ENCODE measurements at regions not wholly inside any gene's neighbourhood (a gene's known extent, or its start where the extent isn't known, plus 50 kb on each side); places are given as distances from the start of the nearest gene placed in this dataset.

GRCh38 chr22:47245786-47246185 lies 483.3 kb downstream of the TBC1D22A start (continued):
- TF ChIP-seq INSM2 (tag by site-specific recombination; IDR thresholded peaks at IDR 0.05): no peak
- no peak for TF ChIP-seq ZFP41 (tag by site-specific recombination; IDR thresholded peaks at IDR 0.05; ENCODE audit: borderline replicate concordance)

- H3K4me1 ChIP-seq (ENCODE audit: control insufficient read depth, insufficient read depth, low read length): no peaks in the 10 kb centered on the region
- TF ChIP-seq OVOL3 (tag by site-specific recombination; IDR thresholded peaks at IDR 0.05) (no peak), ZNF645 (tag by site-specific recombination; IDR thresholded peaks at IDR 0.05) (no peak), ZNF629 (tag by site-specific recombination; IDR thresholded peaks at IDR 0.05) (no peak), ZNF510 (tag by site-specific recombination; IDR thresholded peaks at IDR 0.05; ENCODE audit: insufficient replicate concordance) (no peak), ZNF843 (tag by site-specific recombination; IDR thresholded peaks at IDR 0.05) (no peak), MZF1 (tag by site-specific recombination; IDR thresholded peaks at IDR 0.05; ENCODE audit: borderline replicate concordance) (no peak), ZNF624 (tag by site-specific recombination; IDR thresholded peaks at IDR 0.05) (no peak), ZNF404 (tag by site-specific recombination; IDR thresholded peaks at IDR 0.05) (no peak), YY2 (tag by site-specific recombination; IDR thresholded peaks at IDR 0.05) (no peak), OSR2 (tag by site-specific recombination; IDR thresholded peaks at IDR 0.05) (no peak), ZNF112 (tag by site-specific recombination; IDR thresholded peaks at IDR 0.05) (no peak)
- CTCF ChIA-PET: no interaction called here
- no peak overlapping the region for H3K27ac ChIP-seq (ENCODE audit: extremely low read depth, low read depth, low read length)
- no peaks in the 10 kb centered on the region for H3K9me3 ChIP-seq (ENCODE audit: control insufficient read depth, insufficient read depth, low read depth, low read length)
- POLR2A ChIA-PET: no interaction called here
- no peaks in the 10 kb centered on the region for H3K36me3 ChIP-seq (ENCODE audit: control insufficient read depth in 2 of 2, insufficient read depth in 1 of 2, low read length in 2 of 2)
- no peak overlapping the region for H3K4me3 ChIP-seq (ENCODE audit: low read depth, low read length)
Measured at GRCh38 chr22:47245286-47245685, 482.8 kb downstream of the TBC1D22A start.

GRCh38 chr22:47240116-47240515 lies 477.7 kb downstream of the TBC1D22A start:
- Histone ChIP-seq H3K36me3 (ENCODE audit: control insufficient read depth in 2 of 2, insufficient read depth in 1 of 2, low read length in 2 of 2) (no peaks in the 10 kb centered on the region), H3K27ac (ENCODE audit: extremely low read depth, low read depth, low read length) (no peak overlapping the region), H3K9me3 (ENCODE audit: control insufficient read depth, insufficient read depth, low read depth, low read length) (no peaks in the 10 kb centered on the region), H3K4me1 (ENCODE audit: control insufficient read depth, insufficient read depth, low read length) (no peaks in the 10 kb centered on the region), H3K4me3 (ENCODE audit: low read depth, low read length) (no peak overlapping the region)
- TF ChIP-seq CTCF (tag by site-specific recombination; IDR thresholded peaks at IDR 0.05) (no peak), KLF16 (tag by site-specific recombination; IDR thresholded peaks at IDR 0.05) (no peak)
- ChIA-PET CTCF (no interaction called here), POLR2A (no interaction called here)

- no peaks in the 10 kb centered on the region for H3K36me3 ChIP-seq (ENCODE audit: control insufficient read depth in 2 of 2, insufficient read depth in 1 of 2, low read length in 2 of 2)
- ChIA-PET CTCF (no interaction called here), POLR2A (no interaction called here)
- no peak overlapping the region for H3K4me3 ChIP-seq (ENCODE audit: low read depth, low read length)
- TF ChIP-seq ZNF140 (tag by site-specific recombination; IDR thresholded peaks at IDR 0.05) (no peak), ZNF843 (tag by site-specific recombination; IDR thresholded peaks at IDR 0.05) (no peak)
- no peak overlapping the region for H3K27ac ChIP-seq (ENCODE audit: extremely low read depth, low read depth, low read length)
- H3K9me3 ChIP-seq (ENCODE audit: control insufficient read depth, insufficient read depth, low read depth, low read length): no peaks in the 10 kb centered on the region
- H3K4me1 ChIP-seq (ENCODE audit: control insufficient read depth, insufficient read depth, low read length): no peaks in the 10 kb centered on the region
Measured at GRCh38 chr22:47239474-47239860, 477.0 kb downstream of the TBC1D22A start.
